OCI-LY1 (cell line): ENCODE measurements at regions not wholly inside any gene's neighbourhood (a gene's known extent, or its start where the extent isn't known, plus 50 kb on each side); places are given as distances from the start of the nearest gene placed in this dataset.

Experiments
- H2AFZ ChIP-seq: fragments of 200-600 bp; sonication (generic), shearing (Covaris generic); 2 replicates; pipeline ENCODE4 v1.6.0; 2014; ENCODE audit warnings: antibody characterized with exemption, mild to moderate bottlenecking, low read length
- H3F3A ChIP-seq: fragments of 200-600 bp; sonication (generic), shearing (Covaris generic); 2 replicates; pipeline ENCODE4 v1.6.0; 2014; ENCODE audit warnings: mild to moderate bottlenecking, antibody characterized with exemption, low read length, moderate library complexity; ENCODE audit not compliant: insufficient read depth
- H3K27ac ChIP-seq: fragments of 200-600 bp; sonication (generic); 2 replicates; pipeline ENCODE4 v1.5.1; 2014; ENCODE audit warnings: low read length, mixed run types, mild to moderate bottlenecking, low read depth; ENCODE audit not compliant: poor library complexity, severe bottlenecking
- H3K27me3 ChIP-seq: fragments of 200-600 bp; sonication (generic); 2 replicates; pipeline ENCODE4 v1.6.0; 2014; ENCODE audit warnings: antibody characterized with exemption, mild to moderate bottlenecking, low read length, moderate library complexity; ENCODE audit not compliant: insufficient read depth
- H3K36me3 ChIP-seq: fragments of 200-600 bp; sonication (generic); 2 replicates; pipeline ENCODE4 v1.6.1; 2014; ENCODE audit warnings: mild to moderate bottlenecking, antibody characterized with exemption, low read length, moderate library complexity, mixed read lengths; ENCODE audit not compliant: insufficient read depth
- H3K4me1 ChIP-seq: fragments of 200-600 bp; sonication (generic); 2 replicates; pipeline ENCODE4 v1.5.1; 2014; ENCODE audit warnings: mild to moderate bottlenecking, low read length, moderate library complexity; ENCODE audit not compliant: insufficient read depth, severe bottlenecking
- H3K4me2 ChIP-seq: fragments of 200-600 bp; sonication (generic), shearing (Covaris generic); 2 replicates; pipeline ENCODE4 v1.6.1; 2014; ENCODE audit warnings: low read length
- H3K4me3 ChIP-seq: fragments of 200-600 bp; sonication (generic); 2 replicates; pipeline ENCODE4 v1.5.1; 2014; ENCODE audit warnings: low read length, low read depth, mild to moderate bottlenecking, mixed read lengths; ENCODE audit not compliant: poor library complexity, severe bottlenecking
- H3K79me2 ChIP-seq: fragments of 200-600 bp; shearing (Covaris generic); 2 replicates; pipeline ENCODE4 v1.6.1; 2016; ENCODE audit warnings: mixed run types, low read length, mixed read lengths; ENCODE audit not compliant: insufficient read depth
- H3K9ac ChIP-seq: fragments of 200-600 bp; sonication (generic), shearing (Covaris generic); 2 replicates; pipeline ENCODE4 v1.6.1; 2014; ENCODE audit warnings: mild to moderate bottlenecking, low read length, mixed read lengths
- H3K9me2 ChIP-seq: fragments of 200-600 bp; sonication (generic), shearing (Covaris generic); 2 replicates; pipeline ENCODE4 v1.6.1; 2014; ENCODE audit warnings: low read depth, mild to moderate bottlenecking, low read length, mixed read lengths
- H3K9me3 ChIP-seq: fragments of 200-600 bp; shearing (Covaris generic); 2 replicates; pipeline ENCODE4 v1.6.1; 2014; ENCODE audit warnings: low read length, mixed read lengths
- H4K20me1 ChIP-seq: fragments of 200-600 bp; sonication (generic), shearing (Covaris generic); 2 replicates; pipeline ENCODE4 v1.6.0; 2016; ENCODE audit warnings: mild to moderate bottlenecking, low read length; ENCODE audit not compliant: insufficient read depth
- EZH2 ChIP-seq: fragments of 200-600 bp; sonication (generic), shearing (Covaris generic); IDR thresholded peaks from 2 replicates; pipeline ENCODE4 v1.8.0; 2017; ENCODE audit warnings: borderline replicate concordance, mixed run types, mild to moderate bottlenecking, antibody characterized with exemption, low read length, moderate library complexity, mixed read lengths
- TF ChIP-seq, protein P1 (sequence below): fragments of 200-600 bp; sonication (generic), shearing (Covaris generic); IDR thresholded peaks from 2 replicates; pipeline ENCODE4 v1.5.1; 2017; ENCODE audit warnings: mild to moderate bottlenecking, antibody characterized with exemption, low read length, moderate library complexity, mixed read lengths

DNA sequence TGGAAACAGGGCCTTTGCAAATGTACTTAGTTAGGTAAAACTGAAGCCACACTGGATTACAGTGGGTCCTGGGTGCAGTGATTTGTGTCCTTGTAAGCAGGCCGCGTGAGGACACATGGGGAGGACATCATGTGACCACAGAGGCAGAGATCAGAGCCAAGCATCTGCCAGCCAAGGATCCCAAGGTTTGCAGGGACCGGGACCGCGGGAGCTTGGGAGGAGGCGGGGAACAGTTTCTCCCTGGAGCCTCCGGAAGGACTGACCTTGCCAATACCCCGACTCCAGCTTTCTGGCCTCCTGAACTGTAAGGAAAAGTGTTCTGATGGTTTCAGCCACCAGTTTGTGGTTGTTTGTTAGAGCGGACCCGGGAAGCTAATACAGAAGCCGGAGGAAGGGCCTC lies 500.9 kb downstream of the PREX1 start:
- H3K9me3 ChIP-seq = no peaks in the 10 kb centered on the region
- H3K27me3 ChIP-seq = peaks cover 4% of the 10 kb centered on the region; the same call in 1 of the 2 replicates
- H3K9me2 ChIP-seq = no peaks in the 10 kb centered on the region
- H3K9ac ChIP-seq = no peak overlapping the region
- TF ChIP-seq, protein P1, sequence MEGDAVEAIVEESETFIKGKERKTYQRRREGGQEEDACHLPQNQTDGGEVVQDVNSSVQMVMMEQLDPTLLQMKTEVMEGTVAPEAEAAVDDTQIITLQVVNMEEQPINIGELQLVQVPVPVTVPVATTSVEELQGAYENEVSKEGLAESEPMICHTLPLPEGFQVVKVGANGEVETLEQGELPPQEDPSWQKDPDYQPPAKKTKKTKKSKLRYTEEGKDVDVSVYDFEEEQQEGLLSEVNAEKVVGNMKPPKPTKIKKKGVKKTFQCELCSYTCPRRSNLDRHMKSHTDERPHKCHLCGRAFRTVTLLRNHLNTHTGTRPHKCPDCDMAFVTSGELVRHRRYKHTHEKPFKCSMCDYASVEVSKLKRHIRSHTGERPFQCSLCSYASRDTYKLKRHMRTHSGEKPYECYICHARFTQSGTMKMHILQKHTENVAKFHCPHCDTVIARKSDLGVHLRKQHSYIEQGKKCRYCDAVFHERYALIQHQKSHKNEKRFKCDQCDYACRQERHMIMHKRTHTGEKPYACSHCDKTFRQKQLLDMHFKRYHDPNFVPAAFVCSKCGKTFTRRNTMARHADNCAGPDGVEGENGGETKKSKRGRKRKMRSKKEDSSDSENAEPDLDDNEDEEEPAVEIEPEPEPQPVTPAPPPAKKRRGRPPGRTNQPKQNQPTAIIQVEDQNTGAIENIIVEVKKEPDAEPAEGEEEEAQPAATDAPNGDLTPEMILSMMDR = no peak
- TF ChIP-seq EZH2 = no peak
- H3K4me2 ChIP-seq = no peak overlapping the region
- H3K4me1 ChIP-seq = no peaks in the 10 kb centered on the region
- H3F3A ChIP-seq = no peaks in the 10 kb centered on the region
- no peak overlapping the region for H3K27ac ChIP-seq
- no peaks in the 10 kb centered on the region for H4K20me1 ChIP-seq
- H3K79me2 ChIP-seq = no peaks in the 10 kb centered on the region
- no peaks in the 10 kb centered on the region for H3K36me3 ChIP-seq
- H2AFZ ChIP-seq = no peak overlapping the region
- H3K4me3 ChIP-seq = no peak overlapping the region

GRCh38 chr20:48326434-48326691 lies 501.4 kb downstream of the PREX1 start:
- Histone ChIP-seq H3K9me2 (no peaks in the 10 kb centered on the region), H3K27me3 (peaks cover 4% of the 10 kb centered on the region; the same call in 1 of the 2 replicates), H3K4me3 (no peak overlapping the region), H3K4me1 (no peaks in the 10 kb centered on the region), H3K79me2 (no peaks in the 10 kb centered on the region), H3F3A (no peaks in the 10 kb centered on the region), H2AFZ (no peak overlapping the region), H3K27ac (no peak overlapping the region), H3K9me3 (no peaks in the 10 kb centered on the region), H4K20me1 (no peaks in the 10 kb centered on the region), H3K9ac (no peak overlapping the region), H3K4me2 (no peak overlapping the region), H3K36me3 (no peaks in the 10 kb centered on the region)
- no peak for TF ChIP-seq EZH2
- TF ChIP-seq, protein P1 = no peak

GRCh38 chr20:48325656-48326433 lies 502.0 kb downstream of the PREX1 start:
- Histone ChIP-seq H3K9me3 (no peaks in the 10 kb centered on the region), H3K4me2 (no peak overlapping the region), H3K36me3 (no peaks in the 10 kb centered on the region), H3F3A (no peaks in the 10 kb centered on the region), H3K79me2 (no peaks in the 10 kb centered on the region), H2AFZ (no peak overlapping the region), H4K20me1 (no peaks in the 10 kb centered on the region), H3K9ac (no peak overlapping the region), H3K9me2 (no peaks in the 10 kb centered on the region), H3K27me3 (peaks cover 4% of the 10 kb centered on the region; the same call in 1 of the 2 replicates), H3K27ac (no peak overlapping the region), H3K4me3 (no peak overlapping the region), H3K4me1 (no peaks in the 10 kb centered on the region)
- TF ChIP-seq EZH2 = no peak
- TF ChIP-seq, protein P1 = no peak
